Right lobe of liver (tissue), 4 donors: ENCODE measurements at regions not wholly inside any gene's neighbourhood (a gene's known extent, or its start where the extent isn't known, plus 50 kb on each side); places are given as distances from the start of the nearest gene placed in this dataset.

Experiments used
- CTCF ChIP-seq, 4 donors: fragments of 200-600 bp in 3 of 4; fragments of 450-650 bp in 1 of 4; IDR thresholded peaks; one replicate each; pipeline versions ENCODE4 v1.5.1 to v1.8.0; 2016 to 2022; ENCODE audit warnings: antibody characterized with exemption in 4 of 4, mild to moderate bottlenecking in 2 of 4
- POLR2A ChIP-seq: fragments of 450-650 bp; IDR thresholded peaks from one replicate; pipeline ENCODE4 v1.6.1; 2017; ENCODE audit warnings: antibody characterized with exemption, mild to moderate bottlenecking
- donor health status: DM: no; HTN: no; CAD: no.
- donor health status: DM: no; HTN: no; CAD: no.
- donor health status: DM: no; HTN: yes; CAD: no.

- no peak for TF ChIP-seq POLR2A
- no peak for TF ChIP-seq CTCF (IDR thresholded peaks at IDR 0.05)
These were observed 351.6 kb downstream of the CYRIA start for GRCh38 chr2:16314001-16314400.
